Spleen (tissue), 11 donors: ENCODE measurements at regions not wholly inside any gene's neighbourhood (a gene's known extent, or its start where the extent isn't known, plus 50 kb on each side); places are given as distances from the start of the nearest gene placed in this dataset.
A peak's percentile ranks its signal among the peaks of the same experiment; 100 is the strongest.

Experiments
- DNase-seq: peaks from one replicate; pipeline ENCODE4 v3.0.0-alpha.2; 2020
- H3K27ac ChIP-seq, 8 donors: fragments of 200-600 bp; sonication (generic) in 7 of 8; 1 replicate in 4 of 8; 2 replicates in 4 of 8; pipeline versions ENCODE4 v1.5.0 to v1.8.0; 2016 to 2021; ENCODE audit warnings: inconsistent platforms in 4 of 8, mild to moderate bottlenecking in 4 of 8, moderate library complexity in 1 of 8
- H3K27me3 ChIP-seq, 7 donors: fragments of 200-600 bp; sonication (generic) in 6 of 7; replicated peaks in 1 of 7; 1 replicate in 4 of 7; 2 replicates in 3 of 7; pipeline versions ENCODE4 v1.5.0 to v1.8.0; 2016 to 2021; ENCODE audit warnings: inconsistent platforms in 3 of 7, mild to moderate bottlenecking in 1 of 7
- H3K36me3 ChIP-seq, 6 donors: fragments of 200-600 bp; sonication (generic) in 5 of 6; 1 replicate in 4 of 6; 2 replicates in 2 of 6; pipeline versions ENCODE4 v1.5.0 to v1.8.0; 2016 to 2021; ENCODE audit warnings: inconsistent platforms in 2 of 6
- H3K4me1 ChIP-seq, 6 donors: fragments of 200-600 bp; sonication (generic) in 5 of 6; 1 replicate in 3 of 6; 2 replicates in 3 of 6; pipeline versions ENCODE4 v1.5.0 to v1.8.0; 2016 to 2021; ENCODE audit warnings: inconsistent platforms in 3 of 6
- H3K4me3 ChIP-seq, 8 donors: fragments of 200-600 bp; sonication (generic) in 7 of 8; 1 replicate in 4 of 8; 2 replicates in 4 of 8; pipeline versions ENCODE4 v1.5.0 to v1.8.0; 2016 to 2021; ENCODE audit warnings: inconsistent platforms in 4 of 8, mild to moderate bottlenecking in 4 of 8, moderate library complexity in 2 of 8
- H3K9me3 ChIP-seq, 8 donors: fragments of 200-600 bp; sonication (generic) in 7 of 8; 1 replicate in 4 of 8; 2 replicates in 4 of 8; pipeline versions ENCODE4 v1.5.0 to v1.8.0; 2016 to 2021; ENCODE audit warnings: inconsistent platforms in 4 of 8
- POLR2A ChIP-seq, 3 donors: fragments of 450-650 bp; IDR thresholded peaks; one replicate each; pipeline ENCODE4 v1.5.1; 2017; ENCODE audit warnings: antibody characterized with exemption in 3 of 3, mild to moderate bottlenecking in 1 of 3
- POLR2AphosphoS5 ChIP-seq, 3 donors: sonication (generic); formaldehyde crosslinking; IDR thresholded peaks; one replicate each; pipeline ENCODE4 v1.5.1; 2017; ENCODE audit warnings: antibody characterized with exemption in 3 of 3
- WGBS, 5 donors: extraction: QIAGEN DNeasy Blood & Tissue Kit in 3 of 5; methylation state at CpG; one replicate each; pipeline versions ENCODE4 v1.1.5 to v1.1.7; 2013 to 2018; 5-methylcytosine and 5-hydroxymethylcytosine counted together
- intact Hi-C: fragments of 100-400 bp; cut with DNase I; formaldehyde crosslinking; loops from one replicate; pipeline ENCODE4 v1.15.0; 2023; ENCODE audit warnings: low total_unique reads
- TF ChIP-seq, protein P1 (sequence below), 11 experiments: fragments of 200-600 bp in 7 of 11; fragments of 450-650 bp in 4 of 11; sonication (generic) in 4 of 11; IDR thresholded peaks in 8 of 11; conservative IDR thresholded peaks in 3 of 11; 1 replicate in 7 of 11; 2 replicates in 4 of 11; pipeline versions ENCODE4 v1.4.0 to v1.8.0; 2016 to 2021; ENCODE audit warnings: antibody characterized with exemption in 11 of 11, inconsistent platforms in 4 of 11, mild to moderate bottlenecking in 1 of 11
- donor health status: healthy with polysubstance abuse.
- donor health status: DM: no; HTN: no; CAD: no; lungs with moderate emphysema.
- donor health status: DM: no; HTN: no; CAD: no.
- donor health status: Bipolar disorder and iron deficiency.
- donor health status: healthy.
- donor health status: DM: no; HTN: no; CAD: no.
- donor health status: DM: yes; HTN: yes; CAD: no.

DNA sequence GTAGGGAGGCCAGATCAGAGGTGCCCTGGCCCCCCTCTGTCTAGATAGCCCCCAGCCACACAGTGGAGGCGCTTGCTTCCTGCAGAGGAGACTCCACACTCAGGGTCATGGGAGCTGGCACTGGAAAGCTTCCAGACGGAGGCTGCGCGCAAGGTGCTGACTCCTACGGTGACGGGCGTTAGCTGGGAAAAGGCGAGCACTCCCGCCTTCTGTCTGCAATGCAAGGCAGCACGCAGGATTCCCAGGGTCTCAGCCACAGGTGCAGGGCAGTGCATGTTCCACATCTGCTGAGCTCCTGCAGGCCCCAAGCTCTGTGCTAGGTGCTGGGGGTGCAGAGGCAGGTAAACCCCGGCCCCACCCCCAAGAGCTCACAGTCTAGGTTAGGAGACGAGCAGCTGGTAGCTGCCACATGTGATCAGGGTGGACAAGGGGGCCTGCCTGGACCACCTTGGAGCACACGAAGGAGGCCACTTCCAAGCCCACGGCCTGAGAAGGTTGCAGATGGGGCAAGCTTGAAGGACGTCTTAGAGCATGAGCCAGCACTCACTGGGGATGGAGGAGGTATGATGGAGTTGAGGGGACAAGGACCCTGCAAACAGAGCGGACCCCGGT is 310.9 kb upstream of the DIO3 start:
- TF ChIP-seq POLR2AphosphoS5 (IDR thresholded peaks at IDR 0.05): no peak
- no peak for TF ChIP-seq POLR2A (IDR thresholded peaks at IDR 0.05)
- TF ChIP-seq, protein P1, sequence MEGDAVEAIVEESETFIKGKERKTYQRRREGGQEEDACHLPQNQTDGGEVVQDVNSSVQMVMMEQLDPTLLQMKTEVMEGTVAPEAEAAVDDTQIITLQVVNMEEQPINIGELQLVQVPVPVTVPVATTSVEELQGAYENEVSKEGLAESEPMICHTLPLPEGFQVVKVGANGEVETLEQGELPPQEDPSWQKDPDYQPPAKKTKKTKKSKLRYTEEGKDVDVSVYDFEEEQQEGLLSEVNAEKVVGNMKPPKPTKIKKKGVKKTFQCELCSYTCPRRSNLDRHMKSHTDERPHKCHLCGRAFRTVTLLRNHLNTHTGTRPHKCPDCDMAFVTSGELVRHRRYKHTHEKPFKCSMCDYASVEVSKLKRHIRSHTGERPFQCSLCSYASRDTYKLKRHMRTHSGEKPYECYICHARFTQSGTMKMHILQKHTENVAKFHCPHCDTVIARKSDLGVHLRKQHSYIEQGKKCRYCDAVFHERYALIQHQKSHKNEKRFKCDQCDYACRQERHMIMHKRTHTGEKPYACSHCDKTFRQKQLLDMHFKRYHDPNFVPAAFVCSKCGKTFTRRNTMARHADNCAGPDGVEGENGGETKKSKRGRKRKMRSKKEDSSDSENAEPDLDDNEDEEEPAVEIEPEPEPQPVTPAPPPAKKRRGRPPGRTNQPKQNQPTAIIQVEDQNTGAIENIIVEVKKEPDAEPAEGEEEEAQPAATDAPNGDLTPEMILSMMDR (IDR thresholded peaks at IDR 0.05 in 8 of 11, conservative IDR thresholded peaks at IDR 0.05 in 3 of 11): no peak
- H3K27ac ChIP-seq: no peak overlapping the region
- H3K27me3 ChIP-seq: peaks cover 0 to 54% (median 0%) of the 10 kb centered on the region in 7 donors
- 80 to 90% (median 88%) methylated on average over 16 to 17 of the region's 17 CpGs for WGBS, 5 donors
- H3K9me3 ChIP-seq: no peaks in the 10 kb centered on the region
- H3K4me3 ChIP-seq: no peak overlapping the region
- H3K36me3 ChIP-seq: no peaks in the 10 kb centered on the region
- intact Hi-C loops: no loop called here
- no peaks in the 10 kb centered on the region for H3K4me1 ChIP-seq
- peak; percentile 56 for DNase-seq

DNA sequence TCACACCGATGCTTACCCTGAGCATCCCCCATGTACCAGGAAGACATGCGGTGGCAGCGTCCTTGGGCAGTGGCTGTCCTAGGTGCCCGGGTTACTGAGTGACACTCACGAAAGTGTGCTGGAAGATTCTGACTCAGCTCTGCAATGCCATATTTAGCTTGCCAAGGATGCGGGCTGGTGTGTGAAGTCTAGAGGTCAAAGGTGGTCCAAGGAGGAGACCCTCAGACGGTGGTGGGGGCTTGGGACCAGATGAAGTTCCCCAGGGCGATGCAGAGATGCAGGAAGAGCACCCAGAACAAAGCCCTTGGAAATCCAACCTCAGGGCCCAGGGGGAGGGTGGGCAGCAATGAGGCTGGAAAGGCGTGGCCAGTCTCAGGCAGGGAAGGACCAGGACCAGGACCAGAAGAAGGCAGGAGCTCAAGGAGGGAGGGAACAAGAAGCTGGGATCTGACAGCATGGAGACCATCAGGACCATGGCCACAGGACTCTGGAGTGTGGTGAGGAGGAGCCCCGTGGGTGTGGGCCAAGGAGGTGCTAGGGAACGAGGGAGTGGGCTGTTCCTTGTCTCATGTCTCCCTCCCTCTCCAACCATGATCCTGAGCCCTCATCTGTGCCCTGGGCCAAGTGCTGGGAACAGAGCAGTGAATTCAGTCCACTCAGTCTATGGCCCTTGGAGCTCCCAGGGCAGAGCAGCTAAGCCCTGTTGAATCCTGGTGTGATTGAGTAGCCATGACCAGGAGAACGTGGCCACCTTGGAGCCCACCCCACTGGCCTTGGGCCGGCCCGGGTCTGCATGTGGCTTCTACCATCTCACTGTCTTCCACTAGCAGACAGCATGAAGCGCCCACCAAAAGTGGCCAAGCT is 310.1 kb upstream of the DIO3 start:
- no peaks in the 10 kb centered on the region for H3K9me3 ChIP-seq
- WGBS, 5 donors: 84 to 95% (median 87%) methylated on average over 13 to 15 of the region's 15 CpGs
- peaks cover 0 to 54% (median 0%) of the 10 kb centered on the region in 7 donors for H3K27me3 ChIP-seq
- peak; percentile 60 for DNase-seq
- intact Hi-C loops: no loop called here
- TF ChIP-seq, protein P1 (IDR thresholded peaks at IDR 0.05 in 8 of 11, conservative IDR thresholded peaks at IDR 0.05 in 3 of 11): no peak
- TF ChIP-seq POLR2A (IDR thresholded peaks at IDR 0.05): no peak
- no peak for TF ChIP-seq POLR2AphosphoS5 (IDR thresholded peaks at IDR 0.05)
- no peaks in the 10 kb centered on the region for H3K36me3 ChIP-seq
- no peaks in the 10 kb centered on the region for H3K4me1 ChIP-seq
- H3K4me3 ChIP-seq: no peak overlapping the region
- no peak overlapping the region for H3K27ac ChIP-seq

DNA sequence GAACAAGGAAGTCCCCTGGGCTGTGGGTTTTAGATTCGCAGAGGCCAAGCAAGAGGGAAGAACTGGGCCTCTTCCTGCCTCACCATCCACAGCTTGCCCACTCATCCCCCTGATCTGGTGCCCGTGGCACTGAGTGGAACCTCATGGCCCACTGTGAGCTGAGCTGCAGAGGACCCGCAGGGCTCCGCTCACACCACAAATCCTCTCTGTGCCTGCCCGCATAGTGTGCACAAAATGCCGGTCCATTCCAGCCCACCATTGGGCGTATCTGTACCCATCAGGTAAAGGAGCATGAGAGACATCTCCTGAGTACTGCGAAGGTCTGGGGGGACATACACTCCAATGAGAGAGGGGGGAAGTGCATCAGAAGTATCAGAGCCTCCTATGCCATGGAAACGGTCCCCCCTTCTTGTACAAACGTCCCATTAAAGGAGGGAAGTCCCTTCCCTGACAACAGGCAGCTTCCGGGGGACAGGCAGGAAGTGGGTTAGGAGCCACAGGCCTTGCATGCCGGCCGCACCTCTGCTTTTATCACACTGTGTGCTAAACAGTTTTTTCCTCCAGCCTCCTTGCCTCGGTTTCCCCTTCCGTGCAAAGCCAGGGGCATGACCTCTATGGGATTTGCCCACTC is 309.4 kb upstream of the DIO3 start:
- peak; percentile 52 for DNase-seq
- H3K36me3 ChIP-seq: no peaks in the 10 kb centered on the region
- 51 to 63% (median 54%) methylated on average over 11 to 15 of the region's 15 CpGs for WGBS, 5 donors
- no peak overlapping the region for H3K27ac ChIP-seq
- intact Hi-C loops: no loop called here
- H3K27me3 ChIP-seq: peaks cover 0 to 51% (median 0%) of the 10 kb centered on the region in 7 donors
- TF ChIP-seq, protein P1 (IDR thresholded peaks at IDR 0.05 in 8 of 11, conservative IDR thresholded peaks at IDR 0.05 in 3 of 11): no peak
- no peak for TF ChIP-seq POLR2A (IDR thresholded peaks at IDR 0.05)
- TF ChIP-seq POLR2AphosphoS5 (IDR thresholded peaks at IDR 0.05): no peak
- H3K4me3 ChIP-seq: no peak overlapping the region
- no peaks in the 10 kb centered on the region for H3K4me1 ChIP-seq
- no peaks in the 10 kb centered on the region for H3K9me3 ChIP-seq
